ENCODE measurements at regions not wholly inside any gene's neighbourhood (a gene's known extent, or its start where the extent isn't known, plus 50 kb on each side); places are given as distances from the start of the nearest gene placed in this dataset.

DNA sequence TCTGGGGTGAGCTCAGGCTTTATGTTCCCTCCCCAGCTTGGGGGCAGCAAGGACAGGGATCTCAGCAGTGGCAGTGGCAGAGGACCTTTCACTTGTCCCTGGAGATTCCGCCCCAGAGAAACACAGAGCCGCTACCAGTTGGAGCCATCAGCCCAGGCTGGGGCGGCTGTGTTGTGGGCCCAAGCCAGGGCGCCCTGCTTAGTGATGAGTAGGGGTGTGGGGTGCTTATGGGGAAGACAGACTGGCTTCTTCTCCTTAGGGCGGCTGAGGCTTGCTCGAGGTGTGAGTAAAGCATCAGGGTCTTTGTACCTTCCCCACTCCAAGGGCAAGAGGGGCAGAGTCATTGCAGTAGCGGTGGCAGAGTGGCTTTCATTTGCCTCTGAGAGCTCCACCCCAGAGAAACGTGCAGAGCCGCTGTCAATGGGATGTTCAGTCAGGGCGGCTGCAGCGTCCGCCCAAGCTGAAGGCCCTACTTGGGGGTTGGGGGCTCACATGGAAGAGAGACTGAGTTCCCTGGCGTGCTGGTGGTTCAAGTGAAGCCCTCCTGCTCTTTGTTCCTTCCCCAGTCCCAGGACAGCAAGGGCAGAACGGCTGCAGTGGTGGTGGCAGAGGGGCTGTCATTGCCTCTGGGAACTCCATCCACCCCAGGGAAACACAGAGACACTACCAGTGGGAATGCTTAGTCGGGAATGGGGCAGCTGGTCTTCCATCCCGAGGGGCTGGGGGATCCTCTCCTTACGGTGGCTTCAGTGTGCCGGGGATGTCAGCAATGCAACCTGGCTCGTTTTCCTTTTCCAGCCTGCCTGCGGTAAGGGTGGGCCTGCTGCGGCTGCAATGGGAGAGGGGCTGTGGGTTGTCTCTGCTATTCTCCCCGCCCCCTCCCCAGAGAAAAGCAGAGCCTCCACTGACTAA, 2142.5 kb upstream of the TENM3 start:
- no peaks in the 10 kb centered on the region for H3K36me3 ChIP-seq (ENCODE audit: control insufficient read depth in 1 of 2, insufficient read depth in 2 of 2, low read length in 2 of 2)
- ATAC-seq (no peak), DNase-seq (ENCODE audit: low read depth, low spot score) (no peak)
- H3K79me2 ChIP-seq (ENCODE audit: insufficient read depth, low read length): no peaks in the 10 kb centered on the region
- no peak overlapping the region for H2AFZ ChIP-seq (ENCODE audit: low read depth, low read length, poor library complexity, severe bottlenecking)
- intact Hi-C loops (cut with micrococcal nuclease): no loop called here
- no peak overlapping the region for H3K9ac ChIP-seq (ENCODE audit: low read length)
- H4K20me1 ChIP-seq (ENCODE audit: insufficient read depth): no peaks in the 10 kb centered on the region
- no peak overlapping the region for H3K27ac ChIP-seq (ENCODE audit: low read depth, low read length)
- no peaks in the 10 kb centered on the region for H3K9me3 ChIP-seq (ENCODE audit: control insufficient read depth in 1 of 2, insufficient read depth in 1 of 2, low read depth in 1 of 2, low read length in 2 of 2)
- H3K9me2 ChIP-seq (ENCODE audit: insufficient read depth): no peaks in the 10 kb centered on the region
- no TSS peak for BruUV-seq (replicated peaks)
- ChIA-PET POLR2A (no interaction called here), RAD21 (ENCODE audit: low non-redundant PET in 1 of 2, low total read pairs in 2 of 2, uncharacterized antibody in 2 of 2, unreplicated experiment in 2 of 2) (no interaction called here), CTCF (no interaction called here)
- H3K27me3 ChIP-seq (ENCODE audit: insufficient read depth, low read length): no peaks in the 10 kb centered on the region
- H3K4me3 ChIP-seq (replicated peaks in 1 of 2; ENCODE audit: low read depth in 1 of 2, low read length in 2 of 2): no peak overlapping the region
- TF ChIP-seq SP1 (IDR thresholded peaks at IDR 0.05; ENCODE audit: low read depth) (no peak), POLR2A (IDR thresholded peaks at IDR 0.05; ENCODE audit: borderline replicate concordance, extremely low read depth, insufficient read depth, insufficient read length) (no peak), ZFX (IDR thresholded peaks at IDR 0.05) (no peak), REST (IDR thresholded peaks at IDR 0.05; ENCODE audit: low read depth) (no peak), SRF (IDR thresholded peaks at IDR 0.05; ENCODE audit: low read depth) (no peak), EZH2phosphoT487 (IDR thresholded peaks at IDR 0.05; ENCODE audit: borderline replicate concordance) (no peak), ELF1 (IDR thresholded peaks at IDR 0.05; ENCODE audit: borderline replicate concordance, low read depth) (no peak), CTCF (IDR thresholded peaks at IDR 0.05 in 2 of 3, conservative IDR thresholded peaks at IDR 0.05 in 1 of 3; ENCODE audit: borderline replicate concordance in 1 of 3, insufficient read depth in 1 of 3, low read depth in 2 of 3, low read length in 2 of 3) (no peak), TCF7L2 (IDR thresholded peaks at IDR 0.05; ENCODE audit: borderline replicate concordance, extremely low read depth, insufficient read depth, insufficient read length) (no peak), JUND (IDR thresholded peaks at IDR 0.05) (no peak), CEBPB (IDR thresholded peaks at IDR 0.05; ENCODE audit: low read depth) (no peak), MAX (IDR thresholded peaks at IDR 0.05) (no peak), YY1 (IDR thresholded peaks at IDR 0.05; ENCODE audit: extremely low read depth, insufficient replicate concordance, low read depth, low read length) (no peak)
- H3K4me2 ChIP-seq (ENCODE audit: low read length): no peak overlapping the region
- no peaks in the 10 kb centered on the region for H3K4me1 ChIP-seq (ENCODE audit: control insufficient read depth in 1 of 2, insufficient read depth in 2 of 2, low read length in 2 of 2)

Measured in HCT116 (cell line).